Transverse colon (tissue), 3 donors: ENCODE measurements at regions not wholly inside any gene's neighbourhood (a gene's known extent, or its start where the extent isn't known, plus 50 kb on each side); places are given as distances from the start of the nearest gene placed in this dataset.

Experiments used
- EP300 ChIP-seq: sonication (generic); formaldehyde crosslinking; IDR thresholded peaks from one replicate; pipeline ENCODE4 v1.6.1; 2017; ENCODE audit warnings: antibody characterized with exemption, low read depth
- POLR2A ChIP-seq: fragments of 450-650 bp; IDR thresholded peaks from one replicate; pipeline ENCODE4 v1.6.1; 2016; ENCODE audit warnings: antibody characterized with exemption, mild to moderate bottlenecking, moderate library complexity
- TF ChIP-seq, protein P1 (sequence below), 5 experiments: fragments of 200-600 bp in 3 of 5; fragments of 450-650 bp in 2 of 5; sonication (generic) in 3 of 5; IDR thresholded peaks; 1 replicate in 2 of 5; 2 replicates in 3 of 5; pipeline ENCODE4 v1.5.1; 2016 to 2017; ENCODE audit warnings: antibody characterized with exemption in 5 of 5, inconsistent platforms in 3 of 5, mild to moderate bottlenecking in 2 of 5, moderate library complexity in 1 of 5

- TF ChIP-seq, protein P1, sequence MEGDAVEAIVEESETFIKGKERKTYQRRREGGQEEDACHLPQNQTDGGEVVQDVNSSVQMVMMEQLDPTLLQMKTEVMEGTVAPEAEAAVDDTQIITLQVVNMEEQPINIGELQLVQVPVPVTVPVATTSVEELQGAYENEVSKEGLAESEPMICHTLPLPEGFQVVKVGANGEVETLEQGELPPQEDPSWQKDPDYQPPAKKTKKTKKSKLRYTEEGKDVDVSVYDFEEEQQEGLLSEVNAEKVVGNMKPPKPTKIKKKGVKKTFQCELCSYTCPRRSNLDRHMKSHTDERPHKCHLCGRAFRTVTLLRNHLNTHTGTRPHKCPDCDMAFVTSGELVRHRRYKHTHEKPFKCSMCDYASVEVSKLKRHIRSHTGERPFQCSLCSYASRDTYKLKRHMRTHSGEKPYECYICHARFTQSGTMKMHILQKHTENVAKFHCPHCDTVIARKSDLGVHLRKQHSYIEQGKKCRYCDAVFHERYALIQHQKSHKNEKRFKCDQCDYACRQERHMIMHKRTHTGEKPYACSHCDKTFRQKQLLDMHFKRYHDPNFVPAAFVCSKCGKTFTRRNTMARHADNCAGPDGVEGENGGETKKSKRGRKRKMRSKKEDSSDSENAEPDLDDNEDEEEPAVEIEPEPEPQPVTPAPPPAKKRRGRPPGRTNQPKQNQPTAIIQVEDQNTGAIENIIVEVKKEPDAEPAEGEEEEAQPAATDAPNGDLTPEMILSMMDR (IDR thresholded peaks at IDR 0.05) = no peak
- TF ChIP-seq POLR2A = no peak
- no peak for TF ChIP-seq EP300
These were observed 290.9 kb upstream of the RGMB start for GRCh38 chr5:98482321-98483300.
